K562 (cell line): ENCODE measurements at regions not wholly inside any gene's neighbourhood (a gene's known extent, or its start where the extent isn't known, plus 50 kb on each side); places are given as distances from the start of the nearest gene placed in this dataset.

ENCODE experiments used
- SMC3 ChIP-seq: conservative IDR thresholded peaks from 2 replicates; pipeline ENCODE4 v1.6.1; 2011; ENCODE audit warnings: low read depth, low read length, improper control_type of control experiment; ENCODE audit not compliant: insufficient read depth
- SREBF2 ChIP-seq: sonication (generic); formaldehyde crosslinking; IDR thresholded peaks from 2 replicates; pipeline ENCODE4 v1.4.0; 2020; ENCODE audit warnings: mild to moderate bottlenecking, missing genetic modification reagents
- ZNF143 ChIP-seq: sonication (generic); formaldehyde crosslinking; IDR thresholded peaks from 2 replicates; pipeline ENCODE4 v1.9.0; 2022; ENCODE audit warnings: mild to moderate bottlenecking, missing genetic modification reagents
- TF ChIP-seq, protein P1 (sequence below), 2 experiments: IDR thresholded peaks; 2 replicates each; pipeline ENCODE4 v1.6.1; 2012; ENCODE audit warnings: improper control_type of control experiment in 2 of 2, low read depth in 2 of 2, low read length in 2 of 2, borderline replicate concordance in 1 of 2
- TF ChIP-seq, protein P2 (sequence below): fragments of 250-450 bp; sonication (Bioruptor Pico); IDR thresholded peaks from 2 replicates; pipeline ENCODE4 v1.5.0; 2022; ENCODE audit warnings: mild to moderate bottlenecking
- TF ChIP-seq, protein P3 (sequence below), 3 experiments: IDR thresholded peaks in 2 of 3; conservative IDR thresholded peaks in 1 of 3; 2 replicates each; pipeline ENCODE4 v1.5.1; 2011 to 2012; ENCODE audit warnings: low read length in 3 of 3, mild to moderate bottlenecking in 3 of 3, control low read depth in 2 of 3, improper control_type of control experiment in 1 of 3, inconsistent platforms in 1 of 3, low read depth in 1 of 3, mixed read lengths in 1 of 3, moderate library complexity in 1 of 3; ENCODE audit not compliant: insufficient read depth in 2 of 3

DNA sequence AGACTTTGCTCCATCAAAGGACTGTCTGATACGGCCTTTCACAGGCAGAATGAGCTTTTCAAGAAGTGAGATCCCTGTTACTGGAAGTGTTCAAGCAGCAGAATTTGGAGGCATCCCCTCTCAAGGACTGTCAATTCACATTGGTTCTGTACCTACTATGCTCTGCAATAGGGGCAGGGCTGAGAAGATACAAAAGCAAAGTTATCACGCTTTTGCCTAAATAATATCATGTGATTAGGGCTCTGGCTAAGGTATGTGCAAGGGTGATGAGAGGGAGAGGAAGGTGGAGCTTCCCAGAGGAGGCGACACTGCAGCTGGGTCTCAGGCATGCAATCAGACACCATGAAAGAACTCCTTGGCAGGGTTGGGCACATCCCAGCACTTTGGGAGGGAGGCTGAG lies 80.2 kb upstream of the PIM1 start:
- TF ChIP-seq, protein P1, sequence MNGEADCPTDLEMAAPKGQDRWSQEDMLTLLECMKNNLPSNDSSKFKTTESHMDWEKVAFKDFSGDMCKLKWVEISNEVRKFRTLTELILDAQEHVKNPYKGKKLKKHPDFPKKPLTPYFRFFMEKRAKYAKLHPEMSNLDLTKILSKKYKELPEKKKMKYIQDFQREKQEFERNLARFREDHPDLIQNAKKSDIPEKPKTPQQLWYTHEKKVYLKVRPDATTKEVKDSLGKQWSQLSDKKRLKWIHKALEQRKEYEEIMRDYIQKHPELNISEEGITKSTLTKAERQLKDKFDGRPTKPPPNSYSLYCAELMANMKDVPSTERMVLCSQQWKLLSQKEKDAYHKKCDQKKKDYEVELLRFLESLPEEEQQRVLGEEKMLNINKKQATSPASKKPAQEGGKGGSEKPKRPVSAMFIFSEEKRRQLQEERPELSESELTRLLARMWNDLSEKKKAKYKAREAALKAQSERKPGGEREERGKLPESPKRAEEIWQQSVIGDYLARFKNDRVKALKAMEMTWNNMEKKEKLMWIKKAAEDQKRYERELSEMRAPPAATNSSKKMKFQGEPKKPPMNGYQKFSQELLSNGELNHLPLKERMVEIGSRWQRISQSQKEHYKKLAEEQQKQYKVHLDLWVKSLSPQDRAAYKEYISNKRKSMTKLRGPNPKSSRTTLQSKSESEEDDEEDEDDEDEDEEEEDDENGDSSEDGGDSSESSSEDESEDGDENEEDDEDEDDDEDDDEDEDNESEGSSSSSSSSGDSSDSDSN (IDR thresholded peaks at IDR 0.05; ENCODE audit: borderline replicate concordance in 1 of 2, low read depth in 2 of 2, low read length in 2 of 2), result no peak
- no peak for TF ChIP-seq SREBF2 (CRISPR knock-in tag)
- TF ChIP-seq, protein P2, sequence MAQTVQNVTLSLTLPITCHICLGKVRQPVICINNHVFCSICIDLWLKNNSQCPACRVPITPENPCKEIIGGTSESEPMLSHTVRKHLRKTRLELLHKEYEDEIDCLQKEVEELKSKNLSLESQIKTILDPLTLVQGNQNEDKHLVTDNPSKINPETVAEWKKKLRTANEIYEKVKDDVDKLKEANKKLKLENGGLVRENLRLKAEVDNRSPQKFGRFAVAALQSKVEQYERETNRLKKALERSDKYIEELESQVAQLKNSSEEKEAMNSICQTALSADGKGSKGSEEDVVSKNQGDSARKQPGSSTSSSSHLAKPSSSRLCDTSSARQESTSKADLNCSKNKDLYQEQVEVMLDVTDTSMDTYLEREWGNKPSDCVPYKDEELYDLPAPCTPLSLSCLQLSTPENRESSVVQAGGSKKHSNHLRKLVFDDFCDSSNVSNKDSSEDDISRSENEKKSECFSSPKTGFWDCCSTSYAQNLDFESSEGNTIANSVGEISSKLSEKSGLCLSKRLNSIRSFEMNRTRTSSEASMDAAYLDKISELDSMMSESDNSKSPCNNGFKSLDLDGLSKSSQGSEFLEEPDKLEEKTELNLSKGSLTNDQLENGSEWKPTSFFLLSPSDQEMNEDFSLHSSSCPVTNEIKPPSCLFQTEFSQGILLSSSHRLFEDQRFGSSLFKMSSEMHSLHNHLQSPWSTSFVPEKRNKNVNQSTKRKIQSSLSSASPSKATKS, result no peak
- TF ChIP-seq SMC3, result no peak
- no peak for TF ChIP-seq ZNF143 (CRISPR knock-in tag)
- TF ChIP-seq, protein P3, sequence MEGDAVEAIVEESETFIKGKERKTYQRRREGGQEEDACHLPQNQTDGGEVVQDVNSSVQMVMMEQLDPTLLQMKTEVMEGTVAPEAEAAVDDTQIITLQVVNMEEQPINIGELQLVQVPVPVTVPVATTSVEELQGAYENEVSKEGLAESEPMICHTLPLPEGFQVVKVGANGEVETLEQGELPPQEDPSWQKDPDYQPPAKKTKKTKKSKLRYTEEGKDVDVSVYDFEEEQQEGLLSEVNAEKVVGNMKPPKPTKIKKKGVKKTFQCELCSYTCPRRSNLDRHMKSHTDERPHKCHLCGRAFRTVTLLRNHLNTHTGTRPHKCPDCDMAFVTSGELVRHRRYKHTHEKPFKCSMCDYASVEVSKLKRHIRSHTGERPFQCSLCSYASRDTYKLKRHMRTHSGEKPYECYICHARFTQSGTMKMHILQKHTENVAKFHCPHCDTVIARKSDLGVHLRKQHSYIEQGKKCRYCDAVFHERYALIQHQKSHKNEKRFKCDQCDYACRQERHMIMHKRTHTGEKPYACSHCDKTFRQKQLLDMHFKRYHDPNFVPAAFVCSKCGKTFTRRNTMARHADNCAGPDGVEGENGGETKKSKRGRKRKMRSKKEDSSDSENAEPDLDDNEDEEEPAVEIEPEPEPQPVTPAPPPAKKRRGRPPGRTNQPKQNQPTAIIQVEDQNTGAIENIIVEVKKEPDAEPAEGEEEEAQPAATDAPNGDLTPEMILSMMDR (IDR thresholded peaks at IDR 0.05 in 2 of 3, conservative IDR thresholded peaks at IDR 0.05 in 1 of 3; ENCODE audit: insufficient read depth in 2 of 3, low read depth in 1 of 3, low read length in 3 of 3), result no peak
